SU-DHL-6 (cell line): ENCODE measurements at regions not wholly inside any gene's neighbourhood (a gene's known extent, or its start where the extent isn't known, plus 50 kb on each side); places are given as distances from the start of the nearest gene placed in this dataset.

Experiments
- EZH2phosphoT487 ChIP-seq: fragments of 200-600 bp; sonication (generic), shearing (Covaris generic); conservative IDR thresholded peaks from 2 replicates; pipeline ENCODE4 v1.6.1; 2018; ENCODE audit warnings: mild to moderate bottlenecking, antibody characterized with exemption, low read length, moderate library complexity, mixed read lengths
- TF ChIP-seq, protein P1 (sequence below): fragments of 200-600 bp; sonication (generic); IDR thresholded peaks from one replicate; pipeline ENCODE4 v1.5.1; 2017; ENCODE audit warnings: antibody characterized with exemption, mild to moderate bottlenecking, low read length, moderate library complexity; ENCODE audit not compliant: insufficient read depth, poor library complexity, severe bottlenecking

DNA sequence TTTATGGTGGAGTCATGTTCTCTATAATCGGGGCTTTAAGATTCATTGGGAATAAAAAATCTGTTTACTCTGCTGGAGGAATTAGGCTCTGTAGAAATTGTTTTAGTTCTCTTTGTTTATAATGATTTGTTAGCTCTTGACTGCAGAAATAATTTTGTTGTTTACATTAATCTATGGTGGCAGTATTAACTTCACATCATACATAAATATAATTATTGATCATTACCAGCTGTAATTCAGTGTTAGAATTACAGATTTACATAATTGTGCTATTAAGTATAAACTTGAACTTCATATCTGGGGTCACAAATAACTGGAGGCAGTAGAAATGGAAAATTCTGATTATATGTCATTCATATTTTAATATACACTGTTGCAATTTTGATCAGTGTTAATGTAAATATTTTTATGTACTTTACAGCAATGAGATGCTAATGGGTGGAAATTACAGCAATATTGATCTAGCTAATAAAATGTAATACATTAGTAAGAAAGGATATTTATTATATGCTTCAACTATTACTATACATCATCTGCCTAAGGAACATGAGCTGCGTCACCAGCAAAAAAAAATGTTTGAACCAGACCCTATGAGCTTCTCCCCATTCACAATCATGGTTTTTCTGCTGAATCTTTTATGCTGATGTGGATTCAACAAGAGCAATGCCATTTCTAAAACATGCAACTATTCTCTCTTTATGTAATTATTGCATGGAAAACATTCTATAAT is 846.6 kb downstream of the NR2F1-AS1 start:
- TF ChIP-seq, protein P1, sequence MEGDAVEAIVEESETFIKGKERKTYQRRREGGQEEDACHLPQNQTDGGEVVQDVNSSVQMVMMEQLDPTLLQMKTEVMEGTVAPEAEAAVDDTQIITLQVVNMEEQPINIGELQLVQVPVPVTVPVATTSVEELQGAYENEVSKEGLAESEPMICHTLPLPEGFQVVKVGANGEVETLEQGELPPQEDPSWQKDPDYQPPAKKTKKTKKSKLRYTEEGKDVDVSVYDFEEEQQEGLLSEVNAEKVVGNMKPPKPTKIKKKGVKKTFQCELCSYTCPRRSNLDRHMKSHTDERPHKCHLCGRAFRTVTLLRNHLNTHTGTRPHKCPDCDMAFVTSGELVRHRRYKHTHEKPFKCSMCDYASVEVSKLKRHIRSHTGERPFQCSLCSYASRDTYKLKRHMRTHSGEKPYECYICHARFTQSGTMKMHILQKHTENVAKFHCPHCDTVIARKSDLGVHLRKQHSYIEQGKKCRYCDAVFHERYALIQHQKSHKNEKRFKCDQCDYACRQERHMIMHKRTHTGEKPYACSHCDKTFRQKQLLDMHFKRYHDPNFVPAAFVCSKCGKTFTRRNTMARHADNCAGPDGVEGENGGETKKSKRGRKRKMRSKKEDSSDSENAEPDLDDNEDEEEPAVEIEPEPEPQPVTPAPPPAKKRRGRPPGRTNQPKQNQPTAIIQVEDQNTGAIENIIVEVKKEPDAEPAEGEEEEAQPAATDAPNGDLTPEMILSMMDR = no peak
- no peak for TF ChIP-seq EZH2phosphoT487
